Small intestine (tissue), 7 donors: ENCODE measurements at regions not wholly inside any gene's neighbourhood (a gene's known extent, or its start where the extent isn't known, plus 50 kb on each side); places are given as distances from the start of the nearest gene placed in this dataset.
A peak's percentile ranks its signal among the peaks of the same experiment; 100 is the strongest.

ENCODE experiments used
- DNase-seq, 2 donors: peaks; one replicate each; pipeline versions ENCODE4 v3.0.0 to v3.0.0-alpha.2; 2013
- FAIRE-seq: peaks from 2 replicates; lab custom pipeline; 2012; peaks lifted over from hg19 to GRCh38; lab: Jason Lieb, UNC
- H3K27ac ChIP-seq, 3 donors: one replicate each; pipeline ENCODE4 v1.5.1; 2013; ENCODE audit warnings: low read length in 2 of 3, mild to moderate bottlenecking in 2 of 3, control low read depth in 1 of 3, inconsistent platforms in 1 of 3, low read depth in 1 of 3, moderate library complexity in 1 of 3
- H3K27me3 ChIP-seq, 3 donors: one replicate each; pipeline ENCODE4 v1.6.1; 2013; ENCODE audit warnings: low read length in 3 of 3, inconsistent platforms in 1 of 3; ENCODE audit not compliant: control insufficient read depth in 3 of 3, insufficient read depth in 3 of 3
- H3K36me3 ChIP-seq, 3 donors: one replicate each; pipeline ENCODE4 v1.6.1; 2013; ENCODE audit warnings: low read length in 3 of 3, inconsistent platforms in 1 of 3, low read depth in 1 of 3, mild to moderate bottlenecking in 1 of 3, moderate library complexity in 1 of 3; ENCODE audit not compliant: control insufficient read depth in 3 of 3, insufficient read depth in 2 of 3
- H3K4me1 ChIP-seq, 3 donors: one replicate each; pipeline ENCODE4 v1.6.1; 2013; ENCODE audit warnings: low read length in 2 of 3, inconsistent platforms in 1 of 3, low read depth in 1 of 3, mild to moderate bottlenecking in 1 of 3, moderate library complexity in 1 of 3; ENCODE audit not compliant: control insufficient read depth in 3 of 3, insufficient read depth in 2 of 3
- H3K4me3 ChIP-seq, 3 donors: one replicate each; pipeline ENCODE4 v1.5.1; 2013; ENCODE audit warnings: low read length in 3 of 3, control low read depth in 1 of 3, inconsistent platforms in 1 of 3, low read depth in 1 of 3, mild to moderate bottlenecking in 1 of 3, moderate library complexity in 1 of 3
- H3K9me3 ChIP-seq, 2 donors: one replicate each; pipeline ENCODE4 v1.6.1; 2013; ENCODE audit warnings: low read depth in 1 of 2, low read length in 1 of 2; ENCODE audit not compliant: control insufficient read depth in 2 of 2, insufficient read depth in 1 of 2
- WGBS, 3 donors: extraction: QIAGEN DNeasy Blood & Tissue Kit; methylation state at CpG; one replicate each; pipeline ENCODE4 v1.1.7; 2013; 5-methylcytosine and 5-hydroxymethylcytosine counted together
- donor health status: healthy with polysubstance abuse.
- donor health status: control.
- donor health status: control.
- donor health status: Bipolar disorder and iron deficiency.
- donor health status: healthy.

GRCh38 chr11:70768346-70769095 lies 370.2 kb downstream of the CTTN start:
- H3K9me3 ChIP-seq: no peaks in the 10 kb centered on the region
- no peak for FAIRE-seq
- no peak overlapping the region for H3K27ac ChIP-seq
- no peak overlapping the region for H3K4me3 ChIP-seq
- WGBS, 3 donors: 91 to 96% (median 91%) methylated on average over 10 of the region's 10 CpGs
- H3K4me1 ChIP-seq: no peaks in the 10 kb centered on the region
- peaks cover 0 to 31% (median 0%) of the 10 kb centered on the region in 3 donors for H3K36me3 ChIP-seq
- no peaks in the 10 kb centered on the region for H3K27me3 ChIP-seq
- DNase-seq: no peak

- Histone ChIP-seq H3K27me3 (no peaks in the 10 kb centered on the region), H3K4me1 (no peaks in the 10 kb centered on the region), H3K27ac (no peak overlapping the region), H3K4me3 (no peak overlapping the region), H3K36me3 (peaks cover 0 to 31% (median 0%) of the 10 kb centered on the region in 3 donors), H3K9me3 (peaks cover 0 to 5% of the 10 kb centered on the region in 2 donors)
- no peak for FAIRE-seq
- WGBS, 3 donors: 80 to 86% (median 83%) methylated on average over 14 of the region's 14 CpGs
- no peak for DNase-seq
These were observed 370.8 kb downstream of the CTTN start for GRCh38 chr11:70769106-70769505.

GRCh38 chr11:70769521-70769920 lies 371.2 kb downstream of the CTTN start:
- Histone ChIP-seq H3K4me1 (no peaks in the 10 kb centered on the region), H3K36me3 (peaks cover 0 to 31% (median 0%) of the 10 kb centered on the region in 3 donors), H3K27me3 (no peaks in the 10 kb centered on the region), H3K27ac (no peak overlapping the region), H3K4me3 (no peak overlapping the region), H3K9me3 (peaks cover 0 to 7% of the 10 kb centered on the region in 2 donors)
- FAIRE-seq (no peak), DNase-seq (no peak)
- 82 to 89% (median 89%) methylated on average over 8 of the region's 8 CpGs for WGBS, 3 donors

- H3K27ac ChIP-seq: no peak overlapping the region
- 76 to 89% (median 88%) methylated on average over 18 of the region's 18 CpGs for WGBS, 3 donors
- H3K36me3 ChIP-seq: peaks cover 0 to 34% (median 0%) of the 10 kb centered on the region in 3 donors
- FAIRE-seq (no peak), DNase-seq (no peak)
- no peak overlapping the region for H3K4me3 ChIP-seq
- no peaks in the 10 kb centered on the region for H3K4me1 ChIP-seq
- H3K27me3 ChIP-seq: no peaks in the 10 kb centered on the region
- H3K9me3 ChIP-seq: peaks cover 0 to 7% of the 10 kb centered on the region in 2 donors
These were observed 373.0 kb downstream of the CTTN start for GRCh38 chr11:70771099-70771885.

- no peaks in the 10 kb centered on the region for H3K27me3 ChIP-seq
- no peak overlapping the region for H3K27ac ChIP-seq
- 85 to 90% (median 87%) methylated on average over 8 of the region's 8 CpGs for WGBS, 3 donors
- FAIRE-seq: no peak
- peak in 1 of 2 donors; percentile 12 for DNase-seq
- no peaks in the 10 kb centered on the region for H3K4me1 ChIP-seq
- H3K4me3 ChIP-seq: no peak overlapping the region
- H3K9me3 ChIP-seq: peaks cover 0 to 7% of the 10 kb centered on the region in 2 donors
- H3K36me3 ChIP-seq: peaks cover 0 to 24% (median 0%) of the 10 kb centered on the region in 3 donors
These were observed 374.6 kb downstream of the CTTN start for GRCh38 chr11:70772950-70773349.

GRCh38 chr11:70775386-70776075 lies 377.2 kb downstream of the CTTN start:
- no peaks in the 10 kb centered on the region for H3K4me1 ChIP-seq
- no peaks in the 10 kb centered on the region for H3K27me3 ChIP-seq
- DNase-seq (no peak), FAIRE-seq (no peak)
- no peak overlapping the region for H3K4me3 ChIP-seq
- peaks cover 0 to 4% (median 0%) of the 10 kb centered on the region in 3 donors for H3K36me3 ChIP-seq
- 81 to 97% (median 96%) methylated on average over 12 of the region's 12 CpGs for WGBS, 3 donors
- H3K27ac ChIP-seq: no peak overlapping the region
- H3K9me3 ChIP-seq: peaks cover 0 to 7% of the 10 kb centered on the region in 2 donors

GRCh38 chr11:70776914-70777532 lies 378.7 kb downstream of the CTTN start:
- FAIRE-seq: no peak
- Histone ChIP-seq H3K4me1 (no peaks in the 10 kb centered on the region), H3K27me3 (no peaks in the 10 kb centered on the region), H3K4me3 (no peak overlapping the region), H3K9me3 (peaks cover 0 to 7% of the 10 kb centered on the region in 2 donors), H3K36me3 (peaks cover 0 to 4% (median 0%) of the 10 kb centered on the region in 3 donors), H3K27ac (no peak overlapping the region)
- no peak for DNase-seq

- WGBS, 3 donors: 81 to 91% (median 88%) methylated on average over 7 of the region's 7 CpGs
- no peaks in the 10 kb centered on the region for H3K4me1 ChIP-seq
- DNase-seq: no peak
- H3K9me3 ChIP-seq: peaks cover 0 to 4% of the 10 kb centered on the region in 2 donors
- no peak for FAIRE-seq
- H3K4me3 ChIP-seq: no peak overlapping the region
- no peak overlapping the region for H3K27ac ChIP-seq
- peaks cover 0 to 4% (median 0%) of the 10 kb centered on the region in 3 donors for H3K36me3 ChIP-seq
- no peaks in the 10 kb centered on the region for H3K27me3 ChIP-seq
These were observed 380.6 kb downstream of the CTTN start for GRCh38 chr11:70778883-70779282.
